ENCODE measurements at regions not wholly inside any gene's neighbourhood (a gene's known extent, or its start where the extent isn't known, plus 50 kb on each side); places are given as distances from the start of the nearest gene placed in this dataset.
"Not testable (repeated sequence)": the region's sequence is repeated elsewhere in the genome, so short reads cannot be mapped to it uniquely, and the experiment has no call there.

DNA sequence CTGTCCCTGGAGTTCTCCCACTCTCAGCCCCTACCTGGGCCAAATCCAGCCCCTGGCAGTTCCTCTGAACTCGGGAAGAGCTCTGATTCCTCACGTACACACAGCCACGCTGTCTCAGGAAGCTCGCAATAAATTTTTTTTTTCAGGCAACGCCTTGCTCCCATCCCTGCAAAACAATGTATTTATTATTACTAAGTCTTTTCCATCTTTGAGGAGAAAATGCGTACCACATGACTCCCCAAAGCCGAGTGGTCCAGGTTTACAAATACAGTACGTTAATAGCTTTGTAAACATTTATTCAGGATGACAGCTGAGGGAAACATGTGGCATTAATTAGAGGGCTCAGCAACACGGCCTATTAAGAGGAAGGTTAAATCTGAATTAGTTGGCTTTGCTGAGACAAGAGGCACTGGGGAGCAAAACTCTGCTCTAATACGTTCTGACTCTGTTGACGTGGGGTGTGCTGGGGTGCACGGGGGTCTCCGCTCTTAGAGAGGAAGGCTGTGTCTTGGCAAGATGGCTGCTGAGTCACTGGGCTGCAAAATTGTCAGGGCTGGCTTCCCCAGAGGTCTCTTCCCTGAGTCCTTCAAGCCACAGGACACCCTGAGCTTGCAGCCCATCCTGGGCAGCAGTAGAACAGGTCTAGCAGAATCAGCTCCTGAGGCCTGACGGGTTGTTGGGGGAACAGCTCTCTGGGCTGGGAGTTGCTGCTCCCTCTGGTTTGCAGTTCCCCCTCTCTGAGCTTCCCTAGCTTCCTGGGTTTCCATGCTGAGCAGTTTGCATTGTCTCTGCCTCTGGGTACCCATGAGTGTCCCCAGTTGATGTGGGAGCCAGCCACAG lies 185.2 kb upstream of the TBX3 start:
- no peak for DNase-seq

DNA sequence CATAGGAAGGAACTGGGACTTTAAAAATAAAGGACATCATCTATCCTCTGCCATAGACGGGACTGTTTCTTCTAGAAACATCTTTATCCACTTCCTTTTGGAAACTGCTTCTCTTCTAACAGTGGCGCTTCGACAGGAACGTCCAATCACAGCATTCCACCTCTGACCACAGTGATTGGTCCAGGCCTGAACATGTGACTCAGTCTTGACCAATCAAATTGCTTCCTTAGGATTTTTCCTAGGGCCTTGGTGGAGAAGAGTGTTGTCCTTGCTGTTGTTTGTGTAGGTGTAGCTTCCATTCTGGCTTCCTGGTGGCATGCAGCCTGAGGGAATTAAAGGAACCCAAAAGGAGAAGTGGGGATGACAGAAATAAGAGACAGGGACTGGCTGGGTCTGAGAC lies 182.4 kb upstream of the TBX3 start:
- no peak for DNase-seq

DNA sequence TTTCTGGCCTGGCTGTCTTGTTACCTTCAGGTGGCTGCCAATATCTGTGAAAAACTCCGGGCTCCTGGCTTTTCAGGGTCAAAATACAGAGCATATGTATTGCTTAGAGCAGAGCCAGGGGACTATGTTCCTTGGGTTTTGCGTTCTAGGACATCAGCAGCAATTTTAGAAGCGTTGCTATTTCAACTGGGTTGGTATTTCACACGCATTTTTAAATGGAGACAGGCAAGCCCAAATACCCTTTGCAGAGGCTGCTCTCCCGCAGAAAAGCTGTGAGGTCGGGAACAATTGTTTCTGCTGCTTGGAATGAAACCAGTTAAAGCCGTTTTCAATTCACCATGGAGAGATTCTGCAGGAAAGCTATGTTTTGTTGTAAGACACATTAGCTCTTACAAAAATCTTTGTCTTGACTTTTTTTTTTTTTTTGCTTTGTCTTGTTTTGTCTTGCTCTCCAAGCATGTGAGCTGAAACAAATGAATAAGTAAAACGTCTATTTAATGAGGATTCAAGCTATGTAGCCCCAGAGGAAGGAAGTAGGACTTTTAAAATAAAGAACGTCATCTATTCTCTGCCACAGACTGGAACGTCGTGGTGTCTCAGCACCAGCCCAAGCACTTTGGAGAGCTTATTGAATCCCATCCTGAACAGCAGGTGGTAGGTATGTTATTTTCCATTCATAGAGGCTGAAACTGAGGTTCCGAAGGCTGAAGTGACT lies 181.0 kb upstream of the TBX3 start:
- no peak for DNase-seq

DNA sequence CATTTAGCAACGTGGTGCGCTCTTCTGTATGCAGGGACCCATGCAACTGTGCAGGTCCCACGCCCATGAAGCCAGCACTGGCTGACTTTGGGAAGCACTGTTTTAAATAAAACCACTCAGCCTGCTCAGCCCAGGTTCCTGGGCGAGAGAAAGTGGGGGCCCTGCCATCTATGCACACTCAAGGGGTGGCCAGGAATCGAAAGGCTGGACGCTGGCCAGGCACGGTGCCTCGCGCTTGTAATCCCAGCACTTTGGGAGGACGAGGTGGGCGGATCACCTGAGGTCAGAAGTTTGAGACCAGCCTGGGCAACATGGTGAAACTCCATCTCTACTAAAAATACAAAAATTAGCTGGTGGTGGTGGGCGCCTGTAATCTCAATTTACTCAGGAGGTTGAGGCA lies 179.9 kb upstream of the TBX3 start:
- no peak for DNase-seq

DNA sequence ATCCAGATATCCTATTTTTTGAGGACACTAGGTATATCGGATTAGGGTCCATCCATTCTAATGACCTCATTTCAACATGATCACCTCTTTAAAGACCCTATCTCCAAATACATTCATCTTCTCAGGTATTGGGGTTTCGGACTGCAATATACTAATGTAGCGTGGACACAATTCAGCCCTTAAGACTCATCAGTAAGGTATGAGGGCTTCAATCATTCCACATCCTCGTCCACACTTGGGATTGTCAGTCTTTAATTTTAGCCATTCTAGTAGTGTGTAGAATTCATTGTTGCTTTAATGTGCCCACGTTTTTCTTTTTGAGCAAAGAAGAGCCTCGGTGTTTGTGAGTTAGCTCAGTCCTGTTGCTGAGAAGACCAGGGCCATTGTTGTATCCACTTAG lies 177.0 kb upstream of the TBX3 start:
- no peak for DNase-seq

DNA sequence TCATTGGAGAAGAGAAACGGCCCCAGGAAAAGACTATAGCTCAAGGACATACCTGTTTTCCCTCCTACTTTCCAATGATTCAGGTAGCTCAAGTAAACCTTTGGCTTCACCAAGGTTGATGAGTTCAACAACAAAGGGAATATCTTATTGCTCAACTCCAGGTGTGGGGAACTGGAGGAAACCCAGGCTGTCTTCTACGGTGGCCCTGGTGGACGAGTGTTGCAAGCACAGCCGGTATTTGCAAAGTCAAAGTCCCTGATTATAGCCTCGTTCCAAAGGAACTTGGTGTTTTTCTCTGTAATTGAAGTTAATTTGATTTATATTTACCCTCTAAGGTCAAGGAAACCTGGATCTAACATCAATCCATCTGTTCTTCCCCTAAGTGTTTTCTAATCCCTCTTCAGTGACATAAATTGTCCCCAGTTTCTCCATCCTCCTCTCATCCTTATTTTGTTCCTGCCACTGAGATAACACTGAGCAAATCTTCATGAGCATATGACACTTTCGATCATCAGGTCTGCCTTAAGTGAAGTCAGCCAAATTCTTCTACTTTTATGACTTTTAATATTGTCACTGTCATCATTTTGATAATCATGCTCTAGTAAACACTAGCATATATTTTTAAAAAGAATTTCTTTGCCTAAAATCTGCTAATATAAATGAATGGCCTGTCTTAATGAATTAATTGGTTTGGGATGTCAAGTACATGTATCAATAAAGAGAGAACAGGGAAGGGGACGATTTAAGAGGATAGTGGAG lies 174.6 kb upstream of the TBX3 start:
- no peak for DNase-seq

DNA sequence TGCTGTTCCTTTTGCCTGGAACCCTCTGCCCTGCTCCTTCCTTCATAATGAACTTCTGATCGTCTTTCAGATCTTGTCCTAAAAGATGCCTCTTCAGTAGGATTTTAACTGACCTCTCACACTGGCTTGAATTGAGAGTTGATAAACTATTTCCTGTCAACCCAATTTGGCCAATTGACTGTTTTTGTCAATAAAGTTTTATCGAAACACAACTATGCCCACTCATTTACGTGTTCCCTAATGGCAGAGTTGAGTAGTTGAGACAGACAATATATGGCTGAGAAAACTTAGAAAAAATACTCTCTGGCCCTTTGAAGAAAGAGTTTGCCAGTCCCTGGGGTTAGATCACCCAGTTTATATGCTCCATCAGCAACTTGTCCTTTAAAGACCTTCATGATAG lies 171.7 kb upstream of the TBX3 start:
- DNase-seq, result no peak

DNA sequence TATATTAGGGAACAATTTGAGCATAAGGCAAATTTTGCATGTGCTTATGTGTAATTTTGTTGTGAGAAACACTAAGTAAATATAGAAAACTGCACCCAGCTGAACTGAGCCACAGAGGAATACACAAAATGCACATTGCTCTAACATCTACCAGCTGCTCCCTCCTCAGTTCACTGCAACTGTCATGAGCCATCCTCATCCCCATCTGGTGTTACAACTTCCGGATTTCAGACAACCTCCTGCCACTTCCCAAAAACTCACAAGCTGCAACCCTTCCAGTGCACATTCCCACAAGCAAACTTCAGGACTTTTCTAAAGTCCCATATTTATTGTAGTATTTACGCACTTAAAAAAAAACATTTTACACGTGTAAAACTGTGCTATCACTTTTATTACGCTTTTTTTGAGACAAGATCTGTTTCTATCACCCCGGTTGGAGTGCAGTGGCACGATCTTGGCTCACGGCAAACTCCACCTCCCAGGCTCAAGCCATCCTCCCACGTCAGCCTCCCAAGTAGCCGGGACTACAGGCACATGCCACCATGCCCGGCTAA lies 169.1 kb upstream of the TBX3 start:
- no peak for DNase-seq

DNA sequence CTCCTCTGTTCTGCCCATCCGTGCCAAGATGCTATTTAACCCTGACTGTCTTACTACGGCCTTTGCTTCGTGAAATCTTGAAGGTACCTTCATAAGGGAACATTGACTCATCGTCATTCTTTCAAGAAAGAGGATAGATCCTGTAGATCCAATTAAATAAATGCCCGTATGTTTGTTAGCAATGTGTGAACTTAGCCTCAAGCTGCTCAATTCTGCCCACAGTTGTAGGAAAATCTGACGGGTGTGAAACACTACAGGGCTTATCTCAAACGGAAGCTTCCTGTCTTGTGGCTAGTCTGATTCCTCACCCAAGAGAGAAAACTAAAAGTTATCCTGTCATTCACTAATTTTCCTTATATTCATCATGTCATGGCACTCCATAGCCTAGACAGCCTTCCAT lies 168.0 kb upstream of the TBX3 start:
- no peak for DNase-seq

DNA sequence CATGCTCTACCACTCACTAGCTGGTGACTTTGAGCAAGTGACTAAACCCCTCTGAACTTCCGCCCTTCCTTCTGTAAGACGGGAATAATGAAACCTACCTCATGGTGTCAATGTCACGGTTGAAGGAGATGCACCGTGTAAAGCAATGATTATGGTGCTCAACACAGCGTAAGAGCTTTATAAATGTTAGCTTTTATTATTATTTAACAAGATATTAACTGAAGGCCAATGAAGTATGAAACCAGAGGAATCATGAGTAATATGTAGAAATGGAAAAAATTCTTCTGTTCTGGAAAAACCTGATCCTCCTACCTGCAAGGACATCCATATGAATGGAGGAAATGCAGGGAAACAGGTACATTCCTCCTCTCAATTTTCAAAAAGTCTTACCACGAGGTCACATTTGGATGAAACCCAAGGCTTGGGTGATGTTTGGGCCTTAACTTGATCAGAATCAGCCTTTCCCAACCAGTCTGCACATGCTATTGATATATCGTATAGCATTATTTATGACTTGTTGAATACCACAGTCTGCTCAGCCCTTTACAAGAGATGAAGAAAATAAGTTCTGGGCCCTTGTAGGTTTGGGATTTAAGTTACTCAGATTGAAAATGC lies 166.8 kb upstream of the TBX3 start:
- no peak for DNase-seq

DNA sequence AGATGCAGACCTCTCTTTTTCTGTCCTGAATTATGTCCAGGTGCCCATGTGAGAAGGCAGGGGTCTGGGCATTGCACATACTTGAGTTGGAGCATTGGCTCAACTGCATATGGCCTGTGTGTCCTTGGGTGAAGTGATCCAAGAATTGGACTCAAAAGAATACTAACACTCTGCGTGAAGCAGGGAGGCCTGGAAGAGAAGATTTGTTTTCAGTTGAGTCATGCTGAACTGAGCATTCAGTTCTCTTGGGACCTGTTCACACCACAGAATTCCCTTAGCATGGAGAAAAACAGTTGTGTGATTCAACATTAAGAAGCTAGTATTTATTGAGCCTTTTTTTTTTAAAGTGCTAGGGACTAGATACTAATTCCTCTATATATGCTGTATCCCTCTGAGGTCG lies 164.7 kb upstream of the TBX3 start:
- no peak for DNase-seq

DNA sequence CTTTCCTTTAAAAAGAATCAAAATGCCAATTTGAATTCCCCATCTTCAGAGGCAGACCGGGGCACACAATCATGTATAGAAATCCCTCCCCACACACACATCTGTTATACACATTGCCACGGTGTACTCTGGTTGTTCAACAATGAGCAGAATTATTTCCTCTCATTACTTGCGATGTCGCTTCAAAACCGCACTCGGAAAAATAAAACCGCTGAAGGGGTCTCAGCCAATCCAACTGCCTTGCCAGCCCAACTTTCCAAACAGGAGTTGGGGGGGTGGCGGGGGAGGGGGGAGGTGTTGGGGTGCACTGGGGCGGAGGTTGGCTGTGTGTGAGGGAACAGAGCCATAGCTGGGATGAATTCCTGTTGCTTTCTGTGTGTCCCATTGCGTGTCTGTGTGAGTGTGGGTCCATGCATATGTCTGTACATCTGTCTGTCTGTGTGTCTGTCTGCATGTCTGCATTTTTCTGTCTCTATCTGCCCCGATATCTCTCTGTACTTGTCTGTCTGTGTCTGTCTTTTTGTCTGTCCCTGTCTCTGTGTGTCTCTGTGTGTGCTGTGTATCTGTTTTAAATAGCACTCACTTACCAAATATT lies 163.6 kb upstream of the TBX3 start:
- DNase-seq, result no peak

DNA sequence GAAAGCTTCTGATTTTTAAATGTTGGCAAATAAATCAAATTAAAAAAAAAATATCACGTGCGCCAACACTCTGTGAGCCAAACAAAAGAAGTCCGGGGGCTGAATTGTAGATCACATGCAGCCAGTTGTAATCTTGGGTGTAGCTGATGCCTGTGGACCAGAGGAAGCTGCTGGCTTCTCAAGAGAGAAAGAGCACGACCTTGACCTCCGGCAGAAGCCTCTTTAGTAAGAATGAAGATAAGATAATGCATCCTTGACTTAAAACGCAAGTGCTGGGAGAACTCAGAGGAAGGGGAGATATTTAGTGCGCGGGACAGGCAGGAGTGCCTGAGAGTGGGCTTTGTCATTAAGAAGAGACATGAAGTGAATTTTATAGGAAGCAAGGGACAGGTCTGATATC lies 162.8 kb upstream of the TBX3 start:
- DNase-seq, result no peak

DNA sequence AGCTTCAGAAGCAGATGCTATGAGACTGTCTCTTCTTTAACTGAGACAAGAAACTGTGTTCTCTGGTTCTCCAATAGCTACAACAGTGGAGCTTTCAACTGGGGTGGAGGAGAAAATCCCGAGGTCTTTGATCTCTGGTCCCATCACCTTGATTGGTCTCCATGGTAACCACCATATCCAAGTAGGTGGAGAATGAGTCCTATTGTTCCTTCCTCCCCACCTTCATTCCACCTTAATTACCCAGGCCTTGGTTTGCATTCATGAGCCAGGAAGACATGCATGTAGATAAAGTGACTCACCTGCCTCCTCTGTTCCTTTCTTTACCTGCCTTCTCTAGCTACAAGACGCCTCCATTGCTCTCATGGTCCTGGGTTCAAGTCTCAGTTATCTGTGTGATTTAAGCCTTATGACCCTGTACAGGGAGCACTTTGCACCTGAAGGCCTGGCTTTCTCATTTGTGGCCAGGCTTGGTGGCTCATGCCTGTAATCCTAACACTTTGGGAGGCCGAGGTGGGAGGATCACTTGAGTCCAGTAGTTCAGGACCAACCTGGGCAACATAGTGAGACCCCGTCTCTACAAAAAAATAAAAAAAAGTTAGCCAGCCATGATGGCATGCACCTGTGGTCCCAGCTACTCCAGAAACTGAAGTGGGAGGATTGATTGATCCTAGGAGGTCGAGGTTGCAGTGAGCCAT lies 157.7 kb upstream of the TBX3 start:
- no peak for DNase-seq

DNA sequence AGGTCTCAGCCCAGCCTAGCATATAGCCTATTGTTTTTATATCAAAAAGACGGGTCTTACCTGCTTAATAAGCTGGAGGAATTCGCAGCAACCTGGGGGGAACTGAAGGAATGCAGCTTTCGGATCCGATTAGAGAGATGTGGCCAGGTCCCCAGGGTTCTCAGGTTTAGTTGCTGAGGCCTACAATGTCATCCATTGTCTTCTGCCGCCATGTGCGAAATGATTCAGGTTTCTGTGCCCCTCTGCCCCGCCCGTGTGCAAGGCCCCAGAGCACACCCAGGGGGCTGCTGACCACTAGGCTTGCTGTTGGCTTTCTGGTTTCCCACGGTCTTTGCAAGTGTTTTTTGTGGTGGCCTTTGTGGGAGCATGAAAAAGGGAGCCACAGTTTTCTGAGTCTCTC lies 154.5 kb upstream of the TBX3 start:
- no peak for DNase-seq

DNA sequence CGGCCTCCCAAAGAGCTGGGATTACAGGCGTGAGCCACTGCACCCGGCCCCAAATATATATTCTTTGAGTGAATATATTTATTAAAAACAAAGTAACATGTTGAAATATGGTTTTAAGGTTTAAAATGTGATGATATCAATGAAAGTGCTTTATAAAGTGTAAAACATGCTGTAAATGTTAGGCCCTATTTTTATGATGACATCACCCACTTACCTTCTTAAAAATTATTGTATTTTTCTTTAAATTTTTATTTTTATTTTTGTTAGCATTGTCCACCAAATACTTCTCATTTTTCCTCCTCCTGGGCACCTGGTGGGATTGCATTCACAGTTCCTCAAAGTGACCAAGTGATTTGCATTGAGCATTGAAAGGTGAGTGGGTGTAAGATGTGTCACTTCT lies 152.6 kb upstream of the TBX3 start:
- DNase-seq, result no peak

DNA sequence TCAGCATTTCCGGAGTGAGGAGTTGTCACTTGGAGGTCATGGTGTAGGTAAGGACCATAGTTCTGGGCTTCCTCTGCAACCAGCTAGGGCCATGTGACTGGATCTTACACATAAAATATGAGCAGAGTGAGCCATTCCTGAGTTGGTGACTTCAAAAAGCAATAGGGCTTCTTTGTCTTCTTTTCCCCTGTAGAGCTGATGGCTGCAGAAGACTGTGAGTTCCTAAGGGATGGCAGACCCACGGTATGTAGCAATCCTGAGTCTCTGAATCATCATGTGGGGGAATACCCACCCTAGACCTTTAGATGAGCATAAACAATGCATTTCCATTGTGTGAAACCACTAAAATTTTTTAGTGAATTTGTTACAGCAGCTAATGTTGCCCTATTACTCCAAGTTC lies 151.1 kb upstream of the TBX3 start:
- no peak for DNase-seq

DNA sequence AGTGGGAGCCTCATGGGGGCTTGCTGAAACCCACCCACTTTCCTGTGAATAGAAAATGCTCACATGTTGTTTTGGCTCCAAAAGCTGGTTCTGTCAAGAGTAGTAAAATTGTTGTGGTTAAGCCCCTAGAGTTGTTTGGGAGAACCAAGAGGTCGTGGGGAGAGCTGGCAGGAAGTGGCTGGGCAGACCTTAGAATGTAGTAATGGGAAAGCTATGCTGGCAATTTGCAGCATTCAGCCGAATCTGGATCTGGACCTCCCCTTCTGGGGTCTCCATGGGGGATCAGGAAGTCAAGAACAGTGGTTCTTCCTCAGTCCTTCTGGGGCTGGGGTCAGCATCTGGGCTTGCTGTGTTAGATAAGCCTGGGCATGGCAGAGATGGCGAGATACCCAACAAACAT lies 150.6 kb upstream of the TBX3 start:
- no peak for DNase-seq

DNA sequence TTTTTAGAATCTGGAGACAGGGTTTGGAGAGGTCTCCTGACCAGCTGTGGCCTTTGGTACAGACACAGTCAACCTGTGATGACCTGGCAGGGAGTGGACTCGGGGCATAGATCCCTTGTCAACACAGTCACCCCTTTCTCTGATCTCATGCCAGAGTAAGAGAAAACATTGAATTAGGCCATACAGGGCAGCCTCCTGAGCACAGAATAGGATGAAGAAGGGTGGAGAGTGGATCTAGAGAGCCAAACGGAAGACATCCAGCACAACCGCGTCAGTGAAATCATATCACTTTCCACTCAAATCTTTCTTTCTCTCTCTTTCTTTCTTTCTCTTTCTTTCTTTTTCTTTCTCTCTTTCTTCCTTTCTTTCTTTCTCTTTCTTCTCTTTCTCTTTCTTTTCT lies 145.9 kb upstream of the TBX3 start:
- no peak for DNase-seq

DNA sequence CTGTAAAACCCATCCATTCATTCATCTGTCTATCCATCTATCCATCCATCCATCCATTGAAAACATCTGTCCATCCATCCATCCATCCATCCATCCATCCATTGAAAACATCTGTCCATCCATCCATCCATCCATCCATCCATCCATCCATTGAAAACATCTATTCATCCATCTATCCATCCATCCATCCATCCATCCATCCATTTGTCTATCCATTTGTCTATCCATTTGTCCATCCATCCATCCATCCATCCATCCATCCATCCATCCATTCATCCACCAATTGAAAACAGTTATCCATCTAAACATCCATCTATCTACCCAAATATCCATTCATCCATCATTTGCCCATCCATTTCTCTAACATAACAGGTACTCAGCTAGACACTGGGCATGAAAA lies 145.3 kb upstream of the TBX3 start:
- not testable (repeated sequence) for DNase-seq

DNA sequence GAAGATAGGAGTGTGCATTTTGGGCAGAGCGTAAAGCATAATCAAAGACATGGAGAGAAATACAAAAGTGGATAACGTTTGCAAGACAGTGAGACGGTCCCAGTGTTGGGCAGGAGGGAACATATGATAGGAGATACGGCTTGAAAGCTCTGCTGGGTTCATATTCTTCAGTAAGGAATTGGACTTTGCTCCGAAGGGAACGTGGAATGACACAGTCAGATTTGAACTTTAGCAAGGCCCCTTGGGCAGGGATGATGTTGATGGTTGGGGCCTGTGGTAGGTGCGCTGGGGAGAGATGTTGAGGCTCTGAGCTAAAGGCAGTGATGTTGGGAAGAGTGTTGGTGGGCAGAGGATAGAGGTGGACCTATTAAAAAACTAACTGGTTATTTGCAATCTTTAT lies 143.5 kb upstream of the TBX3 start:
- no peak for DNase-seq

DNA sequence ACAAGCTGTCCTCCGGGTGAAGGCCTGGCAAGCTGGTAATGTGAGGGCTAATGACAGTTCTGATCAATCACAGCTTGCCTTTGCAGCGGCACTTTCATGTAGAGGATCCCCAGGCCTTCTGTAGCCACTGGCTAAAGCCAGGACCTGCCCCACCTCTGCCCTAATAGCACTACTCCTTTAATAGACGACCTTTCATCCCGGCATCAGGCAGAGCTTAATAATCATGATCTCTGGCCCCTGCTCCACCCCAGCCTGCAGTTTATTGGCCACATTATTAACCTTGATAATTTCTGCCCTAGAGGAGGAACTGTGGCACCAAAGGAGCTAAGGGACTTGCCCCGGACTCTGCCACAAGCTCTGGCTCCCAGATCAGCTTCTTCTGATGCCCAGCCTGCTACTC lies 142.3 kb upstream of the TBX3 start:
- no peak for DNase-seq

Data from midbrain (tissue), 1 donor.